Fibroblast of skin of back (primary cell): ENCODE measurements at regions not wholly inside any gene's neighbourhood (a gene's known extent, or its start where the extent isn't known, plus 50 kb on each side); places are given as distances from the start of the nearest gene placed in this dataset.

Experiments
- DNase-seq: peaks from one replicate; pipeline ENCODE4 v3.0.0-alpha.2; 2013

- DNase-seq, result no peak
Measured at GRCh38 chr6:18674346-18674745, 287.2 kb downstream of the RNF144B start.

GRCh38 chr6:18675881-18676280 lies 288.7 kb downstream of the RNF144B start:
- no peak for DNase-seq

GRCh38 chr6:18676548-18676947 lies 289.4 kb downstream of the RNF144B start:
- no peak for DNase-seq

GRCh38 chr6:18680842-18681241 lies 293.7 kb downstream of the RNF144B start:
- no peak for DNase-seq

GRCh38 chr6:18681832-18682503 lies 294.8 kb downstream of the RNF144B start:
- no peak for DNase-seq

- DNase-seq, result no peak
Measured at GRCh38 chr6:18684343-18684742, 297.2 kb downstream of the RNF144B start.

- no peak for DNase-seq
Measured at GRCh38 chr6:18692929-18693685, 306.0 kb downstream of the RNF144B start.

GRCh38 chr6:18693881-18694280 lies 306.7 kb downstream of the RNF144B start:
- DNase-seq, result no peak

GRCh38 chr6:18703546-18703945 lies 316.4 kb downstream of the RNF144B start:
- no peak for DNase-seq

GRCh38 chr6:18707714-18708439 lies 320.7 kb downstream of the RNF144B start:
- no peak for DNase-seq

GRCh38 chr6:18712595-18712994 lies 325.4 kb downstream of the RNF144B start:
- DNase-seq, result no peak

GRCh38 chr6:18720075-18720474 lies 332.9 kb downstream of the RNF144B start:
- no peak for DNase-seq

GRCh38 chr6:18724056-18724455 lies 336.9 kb downstream of the RNF144B start:
- no peak for DNase-seq

GRCh38 chr6:18725449-18725848 lies 338.3 kb downstream of the RNF144B start:
- DNase-seq, result no peak

GRCh38 chr6:18733921-18734550 lies 346.9 kb downstream of the RNF144B start:
- DNase-seq, result no peak

- no peak for DNase-seq
Measured at GRCh38 chr6:18741741-18742140, 354.6 kb downstream of the RNF144B start.

GRCh38 chr6:18742406-18742805 lies 355.3 kb downstream of the RNF144B start:
- DNase-seq, result peak; percentile 22

- DNase-seq, result no peak
Measured at GRCh38 chr6:18746727-18747126, 359.6 kb downstream of the RNF144B start.

- no peak for DNase-seq
Measured at GRCh38 chr6:18748314-18748713, 361.2 kb downstream of the RNF144B start.

GRCh38 chr6:18752278-18753068 lies 365.3 kb downstream of the RNF144B start:
- DNase-seq, result no peak

GRCh38 chr6:18753076-18753475 lies 365.9 kb downstream of the RNF144B start:
- no peak for DNase-seq

- DNase-seq, result no peak
Measured at GRCh38 chr6:18763086-18763485, 375.9 kb downstream of the RNF144B start.
